DMS114 treated with DMSO at 0.1 percent for 48 hours (cell line): ENCODE measurements at regions not wholly inside any gene's neighbourhood (a gene's known extent, or its start where the extent isn't known, plus 50 kb on each side); places are given as distances from the start of the nearest gene placed in this dataset.
"Not testable (repeated sequence)": the region's sequence is repeated elsewhere in the genome, so short reads cannot be mapped to it uniquely, and the experiment has no call there.

Experiments
- DNase-seq: peaks from one replicate; lab custom pipeline; 2025; ENCODE audit not compliant: unreplicated experiment; lab: John Stamatoyannopoulos, UW

GRCh38 chr5:94027145-94027544, 285.7 kb upstream of the POU5F2 start:
- no peak for DNase-seq

GRCh38 chr5:94025788-94026473, 284.5 kb upstream of the POU5F2 start:
- DNase-seq, result no peak

- DNase-seq, result no peak
These were observed 283.2 kb upstream of the POU5F2 start for GRCh38 chr5:94024620-94025019.

- DNase-seq, result no peak
These were observed 282.7 kb upstream of the POU5F2 start for GRCh38 chr5:94024101-94024500.

GRCh38 chr5:94021246-94021645, 279.8 kb upstream of the POU5F2 start:
- no peak for DNase-seq

GRCh38 chr5:94017579-94017978, 276.2 kb upstream of the POU5F2 start:
- DNase-seq, result no peak

GRCh38 chr5:94010814-94011213, 269.4 kb upstream of the POU5F2 start:
- no peak for DNase-seq

- DNase-seq, result no peak
These were observed 267.8 kb upstream of the POU5F2 start for GRCh38 chr5:94009161-94009560.

GRCh38 chr5:93998951-93999455, 257.6 kb upstream of the POU5F2 start:
- no peak for DNase-seq

- no peak for DNase-seq
These were observed 256.2 kb upstream of the POU5F2 start for GRCh38 chr5:93997562-93997961.

- DNase-seq, result no peak
These were observed 253.8 kb upstream of the POU5F2 start for GRCh38 chr5:93995126-93995621.

GRCh38 chr5:93993161-93993560, 251.8 kb upstream of the POU5F2 start:
- no peak for DNase-seq

- DNase-seq, result no peak
These were observed 249.2 kb upstream of the POU5F2 start for GRCh38 chr5:93990504-93991070.

- DNase-seq, result not testable (repeated sequence)
These were observed 244.7 kb upstream of the POU5F2 start for GRCh38 chr5:93985940-93986570.

GRCh38 chr5:93978222-93978621, 236.8 kb upstream of the POU5F2 start:
- no peak for DNase-seq

- peak; percentile 91 for DNase-seq
These were observed 226.5 kb upstream of the POU5F2 start for GRCh38 chr5:93967923-93968322.

GRCh38 chr5:93964421-93964820, 223.0 kb upstream of the POU5F2 start:
- DNase-seq, result no peak

GRCh38 chr5:93960042-93960441, 218.6 kb upstream of the POU5F2 start:
- peak; percentile 63 for DNase-seq

- no peak for DNase-seq
These were observed 214.6 kb upstream of the POU5F2 start for GRCh38 chr5:93956006-93956405.

GRCh38 chr5:93954421-93955069, 213.1 kb upstream of the POU5F2 start:
- DNase-seq, result no peak

GRCh38 chr5:93953442-93953841, 212.0 kb upstream of the POU5F2 start:
- DNase-seq, result no peak

GRCh38 chr5:93941897-93942296, 200.5 kb upstream of the POU5F2 start:
- DNase-seq, result no peak
